Stimulated activated CD4-positive, alpha-beta T cell treated with anti-CD3 and anti-CD28 coated beads, TNF-alpha, amount 100 ng/mL, for 1 hour (primary cell): ENCODE measurements at regions not wholly inside any gene's neighbourhood (a gene's known extent, or its start where the extent isn't known, plus 50 kb on each side); places are given as distances from the start of the nearest gene placed in this dataset.
"Not testable (repeated sequence)": the region's sequence is repeated elsewhere in the genome, so short reads cannot be mapped to it uniquely, and the experiment has no call there.

Source experiments
- DNase-seq, 3 donors: peaks; one replicate each; pipeline ENCODE4 v3.0.0-alpha.2; 2020; ENCODE audit warnings: low read depth in 3 of 3, low spot score in 1 of 3

GRCh38 chr1:88571506-88571905 is 112.6 kb upstream of the PKN2 start:
- no peak for DNase-seq

DNA sequence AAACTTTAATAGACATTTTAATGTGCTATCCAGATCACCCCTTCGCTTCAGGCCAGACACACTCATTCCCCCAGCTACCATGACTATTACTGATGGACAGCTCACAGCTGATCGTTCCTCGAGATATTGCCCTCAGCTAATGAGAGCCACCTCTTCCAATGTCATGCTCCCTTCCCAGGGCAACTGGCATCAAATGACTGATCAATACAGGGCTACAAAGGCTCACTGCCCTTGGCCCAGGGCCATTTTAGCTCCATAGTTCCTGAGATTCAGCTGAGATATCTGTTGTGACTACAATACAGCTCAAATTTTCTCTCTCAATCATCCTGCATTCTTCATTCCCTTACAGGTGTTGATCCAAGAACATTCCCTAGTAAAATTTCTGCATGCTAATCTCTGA is 104.5 kb upstream of the PKN2 start:
- DNase-seq: no peak

DNA sequence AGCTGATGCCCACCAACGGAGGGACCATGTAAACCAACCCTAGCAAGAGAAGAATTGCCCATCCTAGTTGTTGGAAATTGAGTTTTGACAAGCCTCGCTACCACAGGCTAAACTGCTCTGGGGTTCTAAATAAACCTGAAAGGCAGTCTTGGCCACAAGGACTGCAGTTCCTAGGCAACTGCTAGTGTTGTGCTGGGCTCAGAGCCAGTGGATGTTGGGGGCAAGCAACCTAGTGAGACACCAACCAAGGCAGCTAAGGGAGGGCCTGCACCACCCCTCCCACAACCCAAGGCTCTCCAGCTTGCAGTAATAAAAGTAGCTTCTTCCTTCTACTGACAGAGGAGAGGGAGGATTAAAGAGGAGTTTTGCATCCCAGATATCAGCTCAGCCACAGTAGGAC is 102.4 kb upstream of the PKN2 start:
- no peak for DNase-seq

- DNase-seq: no peak
Measured at GRCh38 chr1:88593358-88593757, 90.7 kb upstream of the PKN2 start.

DNA sequence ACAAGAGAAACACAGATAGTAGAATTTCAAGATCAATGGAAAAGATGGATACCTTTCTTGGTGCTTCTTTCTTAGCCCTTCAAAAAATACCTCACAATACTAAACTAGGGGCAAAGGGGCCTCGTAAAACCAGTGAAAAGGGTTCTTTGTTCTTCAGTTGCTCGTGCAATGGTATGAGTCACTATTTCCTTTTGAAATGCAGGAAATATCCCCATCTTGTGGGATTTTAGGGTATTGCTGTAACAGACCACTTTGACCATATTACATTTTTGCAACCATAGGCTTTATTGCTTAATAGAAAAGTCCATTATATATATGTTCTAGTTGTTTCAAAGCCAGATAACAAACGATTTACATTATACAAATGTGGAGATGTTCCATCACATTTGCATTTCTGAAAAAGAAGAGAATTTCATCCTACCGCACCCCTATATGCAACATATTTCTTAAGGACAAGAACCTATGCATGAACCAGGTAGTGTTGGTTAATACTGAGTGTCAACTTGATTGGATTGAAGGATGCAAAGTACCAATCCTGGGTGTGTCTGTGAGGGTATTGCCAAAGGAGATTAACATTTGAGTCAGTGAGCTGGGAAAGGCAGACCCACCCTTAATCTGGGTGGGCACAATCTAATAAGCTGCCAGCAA is 88.6 kb upstream of the PKN2 start:
- DNase-seq: no peak

- DNase-seq: not testable (repeated sequence)
Measured at GRCh38 chr1:88597973-88598372, 86.1 kb upstream of the PKN2 start.

GRCh38 chr1:88608139-88608943 is 75.7 kb upstream of the PKN2 start:
- DNase-seq: no peak

GRCh38 chr1:88609051-88609450 is 75.0 kb upstream of the PKN2 start:
- no peak for DNase-seq

GRCh38 chr1:88610687-88611086 is 73.4 kb upstream of the PKN2 start:
- no peak for DNase-seq

DNA sequence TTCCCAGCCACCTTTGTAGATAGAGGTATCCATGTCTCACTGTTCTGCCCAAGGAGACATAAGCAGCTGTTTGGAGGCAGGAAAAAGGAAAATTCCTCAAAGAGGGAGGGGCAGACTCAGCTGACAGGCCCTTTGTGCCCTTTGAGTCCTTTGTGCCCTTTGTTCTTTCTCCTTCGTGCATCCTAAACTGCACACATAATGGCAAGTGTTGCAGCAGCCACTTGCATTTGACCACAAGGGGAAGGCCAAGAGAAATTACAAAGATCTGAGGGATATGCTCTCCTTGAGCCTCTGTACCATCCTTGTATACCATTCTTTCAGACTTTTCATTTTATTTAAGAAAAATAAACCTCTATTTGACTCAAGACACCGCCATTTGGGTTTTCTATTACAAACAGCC is 71.8 kb upstream of the PKN2 start:
- DNase-seq: no peak

GRCh38 chr1:88612773-88613172 is 71.3 kb upstream of the PKN2 start:
- DNase-seq: no peak

DNA sequence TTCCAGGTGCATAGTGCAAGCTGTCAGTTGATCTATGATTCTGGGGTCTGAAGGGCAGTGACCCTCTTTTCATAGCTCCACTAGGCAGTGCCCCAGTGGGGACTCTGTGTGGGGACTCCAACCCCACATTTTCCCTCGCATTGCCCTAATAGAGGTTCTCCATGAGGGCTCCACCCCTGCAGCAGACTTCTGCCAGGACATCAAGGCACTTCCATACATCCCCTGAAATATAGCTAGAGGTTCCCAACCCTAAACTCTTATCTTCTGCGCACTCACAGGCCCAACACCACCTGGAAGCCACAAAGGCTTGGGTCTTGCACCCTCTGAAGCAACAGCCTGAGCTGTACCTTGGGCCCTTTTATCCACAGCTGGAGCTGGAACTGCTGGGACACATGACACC is 65.7 kb upstream of the PKN2 start:
- no peak for DNase-seq

- not testable (repeated sequence) for DNase-seq
Measured at GRCh38 chr1:88623101-88623500, 61.0 kb upstream of the PKN2 start.
